WTC11 (cell line): ENCODE measurements at regions not wholly inside any gene's neighbourhood (a gene's known extent, or its start where the extent isn't known, plus 50 kb on each side); places are given as distances from the start of the nearest gene placed in this dataset.

ENCODE experiments used
- ATAC-seq: fragments of 200-7000 bp; cut with Tn5 transposase; 2 replicates; pipeline ENCODE4 v1.10.0; 2021; ENCODE audit warnings: mild to moderate bottlenecking, moderate library complexity
- CTCF ChIA-PET: fragments of 300-600 bp; sonication (Branson Sonifier 250); formaldehyde crosslinking; loops from one replicate; lab custom pipeline; 2021; ENCODE audit warnings: antibody characterized with exemption; lab: Charles Lee
- POLR2A ChIA-PET: fragments of 350-600 bp; sonication (Branson Sonifier 250); formaldehyde crosslinking; loops from one replicate; lab custom pipeline; 2021; ENCODE audit warnings: antibody characterized with exemption; lab: Charles Lee
- DNase-seq: peaks from one replicate; pipeline ENCODE4 v3.0.0; 2021; ENCODE audit warnings: low spot score
- H3K27ac Mint-ChIP-seq: 2 replicates; pipeline ENCODE4 v1.8.0; 2021; ENCODE audit warnings: mixed read lengths
- H3K27me3 Mint-ChIP-seq: 2 replicates; pipeline ENCODE4 v1.8.0; 2021; ENCODE audit warnings: low read depth, mild to moderate bottlenecking, moderate library complexity, mixed read lengths
- H3K36me3 Mint-ChIP-seq: 2 replicates; pipeline ENCODE4 v1.8.0; 2021; ENCODE audit warnings: mixed read lengths
- H3K4me1 Mint-ChIP-seq: 2 replicates; pipeline ENCODE4 v1.8.0; 2022; ENCODE audit warnings: mixed read lengths
- H3K4me3 Mint-ChIP-seq: 2 replicates; pipeline ENCODE4 v1.8.0; 2021; ENCODE audit warnings: mild to moderate bottlenecking, moderate library complexity, mixed read lengths
- H3K9me3 Mint-ChIP-seq: 2 replicates; pipeline ENCODE4 v1.8.0; 2021; ENCODE audit warnings: mixed read lengths
- CREM ChIP-seq: sonication (generic); formaldehyde crosslinking; IDR thresholded peaks from 2 replicates; pipeline ENCODE4 v1.8.1; 2022; ENCODE audit warnings: mild to moderate bottlenecking, missing genetic modification reagents, moderate library complexity
- ELF4 ChIP-seq: sonication (generic); formaldehyde crosslinking; IDR thresholded peaks from 2 replicates; pipeline ENCODE4 v1.8.1; 2022; ENCODE audit warnings: low read depth, mild to moderate bottlenecking, moderate library complexity, missing genetic modification reagents
- ETV6 ChIP-seq: sonication (generic); formaldehyde crosslinking; IDR thresholded peaks from 2 replicates; pipeline ENCODE4 v1.8.1; 2022; ENCODE audit warnings: mild to moderate bottlenecking, missing genetic modification reagents
- GTF2I ChIP-seq: fragments of 250-450 bp; sonication (Bioruptor Pico); conservative IDR thresholded peaks from 2 replicates; pipeline ENCODE4 v1.4.0; 2021; ENCODE audit warnings: mild to moderate bottlenecking
- KAT7 ChIP-seq: sonication (generic); formaldehyde crosslinking; IDR thresholded peaks from 2 replicates; pipeline ENCODE4 v1.8.1; 2023; ENCODE audit warnings: missing genetic modification reagents, mild to moderate bottlenecking, borderline replicate concordance
- NFE2L1 ChIP-seq: sonication (generic); formaldehyde crosslinking; IDR thresholded peaks from 2 replicates; pipeline ENCODE4 v1.8.1; 2023; ENCODE audit warnings: missing genetic modification reagents
- NR3C1 ChIP-seq: sonication (generic); formaldehyde crosslinking; conservative IDR thresholded peaks from 2 replicates; pipeline ENCODE4 v1.8.1; 2023; ENCODE audit warnings: low read depth, mild to moderate bottlenecking, missing genetic modification reagents
- OVOL2 ChIP-seq: fragments of 250-450 bp; sonication (Bioruptor Pico); IDR thresholded peaks from 2 replicates; pipeline ENCODE4 v1.9.0; 2021; ENCODE audit warnings: mild to moderate bottlenecking, borderline replicate concordance
- SP1 ChIP-seq: sonication (generic); formaldehyde crosslinking; conservative IDR thresholded peaks from 2 replicates; pipeline ENCODE4 v1.8.1; 2022; ENCODE audit warnings: missing genetic modification reagents
- TCF7 ChIP-seq: sonication (generic); formaldehyde crosslinking; IDR thresholded peaks from 2 replicates; pipeline ENCODE4 v1.8.0; 2022; ENCODE audit warnings: mild to moderate bottlenecking, low read depth, missing genetic modification reagents, moderate library complexity
- ZNF138 ChIP-seq: sonication (generic); formaldehyde crosslinking; conservative IDR thresholded peaks from 2 replicates; pipeline ENCODE4 v1.8.1; 2022; ENCODE audit warnings: mild to moderate bottlenecking, moderate library complexity, missing genetic modification reagents
- ZNF219 ChIP-seq: sonication (generic); formaldehyde crosslinking; IDR thresholded peaks from 2 replicates; pipeline ENCODE4 v1.8.0; 2023; ENCODE audit warnings: missing genetic modification reagents, mild to moderate bottlenecking, borderline replicate concordance
- ZNF423 ChIP-seq: fragments of 250-450 bp; sonication (Bioruptor Pico); IDR thresholded peaks from 2 replicates; pipeline ENCODE4 v2.1.2; 2022; ENCODE audit warnings: mild to moderate bottlenecking, moderate library complexity
- TF ChIP-seq, protein P1 (sequence below): sonication (generic); formaldehyde crosslinking; IDR thresholded peaks from 2 replicates; pipeline ENCODE4 v1.8.1; 2023; ENCODE audit warnings: mild to moderate bottlenecking, missing genetic modification reagents, moderate library complexity
- TF ChIP-seq, protein P2 (sequence below): sonication (generic); formaldehyde crosslinking; IDR thresholded peaks from 2 replicates; pipeline ENCODE4 v1.8.1; 2023; ENCODE audit warnings: mild to moderate bottlenecking, missing genetic modification reagents, moderate library complexity
- TF ChIP-seq, protein P3 (sequence below): sonication (generic); formaldehyde crosslinking; IDR thresholded peaks from 2 replicates; pipeline ENCODE4 v1.8.1; 2022; ENCODE audit warnings: missing genetic modification reagents, borderline replicate concordance
- TF ChIP-seq, protein P4 (sequence below): sonication (generic); formaldehyde crosslinking; conservative IDR thresholded peaks from 2 replicates; pipeline ENCODE4 v1.8.1; 2022; ENCODE audit warnings: mild to moderate bottlenecking, missing genetic modification reagents
- TF ChIP-seq, protein P5 (sequence below): sonication (generic); formaldehyde crosslinking; IDR thresholded peaks from 2 replicates; pipeline ENCODE4 v1.8.0; 2022; ENCODE audit warnings: missing genetic modification reagents
- TF ChIP-seq, protein P6 (sequence below): sonication (generic); formaldehyde crosslinking; IDR thresholded peaks from 2 replicates; pipeline ENCODE4 v1.8.1; 2022; ENCODE audit warnings: low read depth, missing genetic modification reagents, borderline replicate concordance
- TF ChIP-seq, protein P7 (sequence below): fragments of 250-450 bp; sonication (Bioruptor Pico); IDR thresholded peaks from 2 replicates; pipeline ENCODE4 v1.9.0; 2021; ENCODE audit warnings: mild to moderate bottlenecking
- TF ChIP-seq, protein P8 (sequence below): sonication (generic); formaldehyde crosslinking; IDR thresholded peaks from 2 replicates; pipeline ENCODE4 v1.8.1; 2023; ENCODE audit warnings: mild to moderate bottlenecking, missing genetic modification reagents
- TF ChIP-seq, protein P9 (sequence below): fragments of 250-450 bp; sonication (Bioruptor Pico); IDR thresholded peaks from 2 replicates; pipeline ENCODE4 v2.1.2; 2022; ENCODE audit warnings: mild to moderate bottlenecking, moderate library complexity

DNA sequence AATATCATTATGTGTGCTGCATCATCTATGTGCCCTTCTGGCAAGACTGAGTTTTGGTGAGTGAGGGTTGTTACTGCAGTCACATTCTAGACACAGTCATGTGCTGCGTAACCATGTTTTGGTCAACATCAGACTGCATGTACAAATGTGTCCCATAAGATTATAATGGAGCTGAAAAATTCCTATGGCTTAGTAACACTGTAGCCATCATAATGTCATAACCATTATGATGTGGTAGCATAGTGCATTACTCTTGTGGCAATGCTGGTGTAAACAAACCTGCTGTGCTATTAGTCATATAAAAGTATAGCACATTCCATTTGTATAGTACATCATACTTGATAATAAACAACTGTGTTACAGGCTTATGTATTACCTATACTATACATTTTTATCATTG lies 198.1 kb upstream of the NUDT6 start:
- Mint-ChIP-seq H3K4me3 (no peak overlapping the region), H3K4me1 (no peaks in the 10 kb centered on the region), H3K9me3 (no peaks in the 10 kb centered on the region; the same call in 1 of the 2 replicates), H3K36me3 (peaks cover 4% of the 10 kb centered on the region), H3K27ac (no peak overlapping the region), H3K27me3 (no peaks in the 10 kb centered on the region)
- CTCF ChIA-PET = no interaction called here
- DNase-seq (no peak), ATAC-seq (no peak)
- TF ChIP-seq, protein P1, sequence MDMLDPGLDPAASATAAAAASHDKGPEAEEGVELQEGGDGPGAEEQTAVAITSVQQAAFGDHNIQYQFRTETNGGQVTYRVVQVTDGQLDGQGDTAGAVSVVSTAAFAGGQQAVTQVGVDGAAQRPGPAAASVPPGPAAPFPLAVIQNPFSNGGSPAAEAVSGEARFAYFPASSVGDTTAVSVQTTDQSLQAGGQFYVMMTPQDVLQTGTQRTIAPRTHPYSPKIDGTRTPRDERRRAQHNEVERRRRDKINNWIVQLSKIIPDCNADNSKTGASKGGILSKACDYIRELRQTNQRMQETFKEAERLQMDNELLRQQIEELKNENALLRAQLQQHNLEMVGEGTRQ (CRISPR knock-in tag) = no peak
- TF ChIP-seq ELF4 = no peak
- no peak for TF ChIP-seq ZNF138
- TF ChIP-seq, protein P2, sequence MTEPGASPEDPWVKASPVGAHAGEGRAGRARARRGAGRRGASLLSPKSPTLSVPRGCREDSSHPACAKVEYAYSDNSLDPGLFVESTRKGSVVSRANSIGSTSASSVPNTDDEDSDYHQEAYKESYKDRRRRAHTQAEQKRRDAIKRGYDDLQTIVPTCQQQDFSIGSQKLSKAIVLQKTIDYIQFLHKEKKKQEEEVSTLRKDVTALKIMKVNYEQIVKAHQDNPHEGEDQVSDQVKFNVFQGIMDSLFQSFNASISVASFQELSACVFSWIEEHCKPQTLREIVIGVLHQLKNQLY (CRISPR knock-in tag) = no peak
- TF ChIP-seq NR3C1 = no peak
- TF ChIP-seq ETV6 (CRISPR knock-in tag) = no peak
- TF ChIP-seq, protein P3, sequence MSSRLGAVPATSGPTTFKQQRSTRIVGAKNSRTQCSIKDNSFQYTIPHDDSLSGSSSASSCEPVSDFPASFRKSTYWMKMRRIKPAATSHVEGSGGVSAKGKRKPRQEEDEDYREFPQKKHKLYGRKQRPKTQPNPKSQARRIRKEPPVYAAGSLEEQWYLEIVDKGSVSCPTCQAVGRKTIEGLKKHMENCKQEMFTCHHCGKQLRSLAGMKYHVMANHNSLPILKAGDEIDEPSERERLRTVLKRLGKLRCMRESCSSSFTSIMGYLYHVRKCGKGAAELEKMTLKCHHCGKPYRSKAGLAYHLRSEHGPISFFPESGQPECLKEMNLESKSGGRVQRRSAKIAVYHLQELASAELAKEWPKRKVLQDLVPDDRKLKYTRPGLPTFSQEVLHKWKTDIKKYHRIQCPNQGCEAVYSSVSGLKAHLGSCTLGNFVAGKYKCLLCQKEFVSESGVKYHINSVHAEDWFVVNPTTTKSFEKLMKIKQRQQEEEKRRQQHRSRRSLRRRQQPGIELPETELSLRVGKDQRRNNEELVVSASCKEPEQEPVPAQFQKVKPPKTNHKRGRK (CRISPR knock-in tag) = no peak
- TF ChIP-seq NFE2L1 (CRISPR knock-in tag) = no peak
- TF ChIP-seq ZNF423 (CRISPR knock-in tag) = no peak
- no peak for TF ChIP-seq KAT7 (CRISPR knock-in tag)
- TF ChIP-seq SP1 (CRISPR knock-in tag) = no peak
- no peak for TF ChIP-seq GTF2I
- no peak for TF ChIP-seq OVOL2 (CRISPR knock-in tag)
- POLR2A ChIA-PET = no interaction called here

DNA sequence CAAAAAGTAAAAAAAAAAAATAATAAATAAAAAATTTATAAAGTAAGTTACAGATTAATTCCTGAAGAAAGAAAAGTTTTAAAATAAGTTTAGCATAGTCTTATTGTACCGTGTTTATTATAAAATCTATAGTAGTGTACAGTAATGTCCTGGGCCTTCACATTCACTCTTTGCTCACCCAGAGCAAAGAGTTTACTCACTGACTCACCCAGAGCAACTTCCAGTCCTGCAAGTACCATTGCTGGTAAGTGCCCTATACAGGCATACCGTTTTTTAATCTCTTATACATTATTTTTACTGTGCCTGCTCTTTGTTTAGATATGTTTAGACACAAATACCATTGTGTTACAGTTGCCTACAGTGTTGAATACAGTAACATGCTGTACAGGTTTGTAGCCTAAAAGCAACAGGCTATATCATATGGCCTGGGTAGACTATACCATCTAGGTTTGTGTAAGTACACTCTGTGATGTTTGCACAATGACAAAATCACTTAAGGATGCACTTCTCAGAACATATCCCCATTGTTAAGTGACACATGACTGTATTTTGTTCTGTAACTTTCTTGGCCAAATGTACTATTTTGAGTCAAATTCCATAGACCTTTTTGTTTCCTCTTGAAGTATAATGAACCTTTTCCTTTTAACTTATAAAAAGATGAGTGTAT lies 199.0 kb upstream of the NUDT6 start:
- CTCF ChIA-PET = no interaction called here
- no peak for ATAC-seq
- TF ChIP-seq, protein P4, sequence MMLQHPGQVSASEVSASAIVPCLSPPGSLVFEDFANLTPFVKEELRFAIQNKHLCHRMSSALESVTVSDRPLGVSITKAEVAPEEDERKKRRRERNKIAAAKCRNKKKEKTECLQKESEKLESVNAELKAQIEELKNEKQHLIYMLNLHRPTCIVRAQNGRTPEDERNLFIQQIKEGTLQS (CRISPR knock-in tag) = no peak
- TF ChIP-seq CREM (CRISPR knock-in tag) = no peak
- TF ChIP-seq ZNF219 (CRISPR knock-in tag) = no peak
- TF ChIP-seq, protein P5, sequence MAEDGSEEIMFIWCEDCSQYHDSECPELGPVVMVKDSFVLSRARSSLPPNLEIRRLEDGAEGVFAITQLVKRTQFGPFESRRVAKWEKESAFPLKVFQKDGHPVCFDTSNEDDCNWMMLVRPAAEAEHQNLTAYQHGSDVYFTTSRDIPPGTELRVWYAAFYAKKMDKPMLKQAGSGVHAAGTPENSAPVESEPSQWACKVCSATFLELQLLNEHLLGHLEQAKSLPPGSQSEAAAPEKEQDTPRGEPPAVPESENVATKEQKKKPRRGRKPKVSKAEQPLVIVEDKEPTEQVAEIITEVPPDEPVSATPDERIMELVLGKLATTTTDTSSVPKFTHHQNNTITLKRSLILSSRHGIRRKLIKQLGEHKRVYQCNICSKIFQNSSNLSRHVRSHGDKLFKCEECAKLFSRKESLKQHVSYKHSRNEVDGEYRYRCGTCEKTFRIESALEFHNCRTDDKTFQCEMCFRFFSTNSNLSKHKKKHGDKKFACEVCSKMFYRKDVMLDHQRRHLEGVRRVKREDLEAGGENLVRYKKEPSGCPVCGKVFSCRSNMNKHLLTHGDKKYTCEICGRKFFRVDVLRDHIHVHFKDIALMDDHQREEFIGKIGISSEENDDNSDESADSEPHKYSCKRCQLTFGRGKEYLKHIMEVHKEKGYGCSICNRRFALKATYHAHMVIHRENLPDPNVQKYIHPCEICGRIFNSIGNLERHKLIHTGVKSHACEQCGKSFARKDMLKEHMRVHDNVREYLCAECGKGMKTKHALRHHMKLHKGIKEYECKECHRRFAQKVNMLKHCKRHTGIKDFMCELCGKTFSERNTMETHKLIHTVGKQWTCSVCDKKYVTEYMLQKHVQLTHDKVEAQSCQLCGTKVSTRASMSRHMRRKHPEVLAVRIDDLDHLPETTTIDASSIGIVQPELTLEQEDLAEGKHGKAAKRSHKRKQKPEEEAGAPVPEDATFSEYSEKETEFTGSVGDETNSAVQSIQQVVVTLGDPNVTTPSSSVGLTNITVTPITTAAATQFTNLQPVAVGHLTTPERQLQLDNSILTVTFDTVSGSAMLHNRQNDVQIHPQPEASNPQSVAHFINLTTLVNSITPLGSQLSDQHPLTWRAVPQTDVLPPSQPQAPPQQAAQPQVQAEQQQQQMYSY = no peak
- no peak for TF ChIP-seq TCF7
- no peak for TF ChIP-seq ZNF138
- TF ChIP-seq, protein P6, sequence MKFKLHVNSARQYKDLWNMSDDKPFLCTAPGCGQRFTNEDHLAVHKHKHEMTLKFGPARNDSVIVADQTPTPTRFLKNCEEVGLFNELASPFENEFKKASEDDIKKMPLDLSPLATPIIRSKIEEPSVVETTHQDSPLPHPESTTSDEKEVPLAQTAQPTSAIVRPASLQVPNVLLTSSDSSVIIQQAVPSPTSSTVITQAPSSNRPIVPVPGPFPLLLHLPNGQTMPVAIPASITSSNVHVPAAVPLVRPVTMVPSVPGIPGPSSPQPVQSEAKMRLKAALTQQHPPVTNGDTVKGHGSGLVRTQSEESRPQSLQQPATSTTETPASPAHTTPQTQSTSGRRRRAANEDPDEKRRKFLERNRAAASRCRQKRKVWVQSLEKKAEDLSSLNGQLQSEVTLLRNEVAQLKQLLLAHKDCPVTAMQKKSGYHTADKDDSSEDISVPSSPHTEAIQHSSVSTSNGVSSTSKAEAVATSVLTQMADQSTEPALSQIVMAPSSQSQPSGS = no peak
- TF ChIP-seq, protein P7, sequence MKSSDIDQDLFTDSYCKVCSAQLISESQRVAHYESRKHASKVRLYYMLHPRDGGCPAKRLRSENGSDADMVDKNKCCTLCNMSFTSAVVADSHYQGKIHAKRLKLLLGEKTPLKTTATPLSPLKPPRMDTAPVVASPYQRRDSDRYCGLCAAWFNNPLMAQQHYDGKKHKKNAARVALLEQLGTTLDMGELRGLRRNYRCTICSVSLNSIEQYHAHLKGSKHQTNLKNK (CRISPR knock-in tag) = no peak
- TF ChIP-seq, protein P8, sequence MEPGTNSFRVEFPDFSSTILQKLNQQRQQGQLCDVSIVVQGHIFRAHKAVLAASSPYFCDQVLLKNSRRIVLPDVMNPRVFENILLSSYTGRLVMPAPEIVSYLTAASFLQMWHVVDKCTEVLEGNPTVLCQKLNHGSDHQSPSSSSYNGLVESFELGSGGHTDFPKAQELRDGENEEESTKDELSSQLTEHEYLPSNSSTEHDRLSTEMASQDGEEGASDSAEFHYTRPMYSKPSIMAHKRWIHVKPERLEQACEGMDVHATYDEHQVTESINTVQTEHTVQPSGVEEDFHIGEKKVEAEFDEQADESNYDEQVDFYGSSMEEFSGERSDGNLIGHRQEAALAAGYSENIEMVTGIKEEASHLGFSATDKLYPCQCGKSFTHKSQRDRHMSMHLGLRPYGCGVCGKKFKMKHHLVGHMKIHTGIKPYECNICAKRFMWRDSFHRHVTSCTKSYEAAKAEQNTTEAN (CRISPR knock-in tag) = no peak
- TF ChIP-seq, protein P9, sequence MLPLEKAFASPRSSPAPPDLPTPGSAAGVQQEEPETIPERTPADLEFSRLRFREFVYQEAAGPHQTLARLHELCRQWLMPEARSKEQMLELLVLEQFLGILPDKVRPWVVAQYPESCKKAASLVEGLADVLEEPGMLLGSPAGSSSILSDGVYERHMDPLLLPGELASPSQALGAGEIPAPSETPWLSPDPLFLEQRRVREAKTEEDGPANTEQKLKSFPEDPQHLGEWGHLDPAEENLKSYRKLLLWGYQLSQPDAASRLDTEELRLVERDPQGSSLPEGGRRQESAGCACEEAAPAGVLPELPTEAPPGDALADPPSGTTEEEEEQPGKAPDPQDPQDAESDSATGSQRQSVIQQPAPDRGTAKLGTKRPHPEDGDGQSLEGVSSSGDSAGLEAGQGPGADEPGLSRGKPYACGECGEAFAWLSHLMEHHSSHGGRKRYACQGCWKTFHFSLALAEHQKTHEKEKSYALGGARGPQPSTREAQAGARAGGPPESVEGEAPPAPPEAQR = no peak

More for the DNA sequence above, 199.0 kb upstream of the NUDT6 start:
- no peak for DNase-seq
- no peaks in the 10 kb centered on the region for H3K4me1 Mint-ChIP-seq
- no peaks in the 10 kb centered on the region; the same call in 1 of the 2 replicates for H3K9me3 Mint-ChIP-seq
- POLR2A ChIA-PET = no interaction called here
- H3K27ac Mint-ChIP-seq = no peak overlapping the region
- H3K36me3 Mint-ChIP-seq = peaks cover 4% of the 10 kb centered on the region
- no peaks in the 10 kb centered on the region for H3K27me3 Mint-ChIP-seq
- no peak overlapping the region for H3K4me3 Mint-ChIP-seq
